GM23248 (cell line): ENCODE measurements at regions not wholly inside any gene's neighbourhood (a gene's known extent, or its start where the extent isn't known, plus 50 kb on each side); places are given as distances from the start of the nearest gene placed in this dataset.

Experiments used
- EZH2 ChIP-seq: fragments of 200-600 bp; sonication (generic); IDR thresholded peaks from 2 replicates; pipeline ENCODE4 v1.6.1; 2018; ENCODE audit warnings: antibody characterized with exemption, mild to moderate bottlenecking; ENCODE audit not compliant: insufficient read depth, poor library complexity, severe bottlenecking
- EZH2phosphoT487 ChIP-seq: fragments of 200-600 bp; sonication (generic); IDR thresholded peaks from 2 replicates; pipeline ENCODE4 v1.6.1; 2018; ENCODE audit warnings: antibody characterized with exemption, moderate library complexity, mild to moderate bottlenecking, low read depth; ENCODE audit not compliant: insufficient read depth

- TF ChIP-seq EZH2phosphoT487 (no peak), EZH2 (no peak)
Measured at GRCh38 chr10:52997007-52997406, 224.4 kb upstream of the MBL2 start.
